Ascending aorta (tissue), 2 donors: ENCODE measurements at regions not wholly inside any gene's neighbourhood (a gene's known extent, or its start where the extent isn't known, plus 50 kb on each side); places are given as distances from the start of the nearest gene placed in this dataset.

Experiments used
- DNase-seq, 2 donors: peaks; one replicate each; pipeline ENCODE4 v3.0.0-alpha.2; 2019; ENCODE audit warnings: low spot score in 2 of 2
- H3K27ac ChIP-seq, 2 donors: fragments of 200-600 bp; sonication (generic); one replicate each; pipeline ENCODE4 v1.5.1; 2016 to 2017; ENCODE audit warnings: mild to moderate bottlenecking in 1 of 2
- H3K27me3 ChIP-seq: fragments of 200-600 bp; sonication (generic); one replicate; pipeline ENCODE4 v1.5.1; 2017
- H3K36me3 ChIP-seq, 2 donors: fragments of 200-600 bp; sonication (generic); one replicate each; pipeline ENCODE4 v1.5.1; 2016
- H3K4me1 ChIP-seq, 2 donors: fragments of 200-600 bp; sonication (generic); one replicate each; pipeline ENCODE4 v1.5.1; 2016 to 2017; ENCODE audit warnings: mild to moderate bottlenecking in 1 of 2
- H3K4me3 ChIP-seq, 2 donors: fragments of 200-600 bp; sonication (generic); one replicate each; pipeline ENCODE4 v1.5.1; 2016 to 2017; ENCODE audit warnings: mild to moderate bottlenecking in 1 of 2
- H3K9me3 ChIP-seq, 2 donors: fragments of 200-600 bp; sonication (generic); one replicate each; pipeline ENCODE4 v1.5.1; 2016
- CTCF ChIP-seq, 3 experiments: fragments of 200-600 bp in 2 of 3; fragments of 450-650 bp in 1 of 3; sonication (generic) in 2 of 3; IDR thresholded peaks; one replicate each; pipeline ENCODE4 v1.5.1; 2016 to 2019; ENCODE audit warnings: antibody characterized with exemption in 3 of 3, mild to moderate bottlenecking in 1 of 3, moderate library complexity in 1 of 3
- intact Hi-C: fragments of 100-400 bp; cut with DNase I; formaldehyde crosslinking; loops from one replicate; pipeline ENCODE4 v1.15.1; 2023

DNA sequence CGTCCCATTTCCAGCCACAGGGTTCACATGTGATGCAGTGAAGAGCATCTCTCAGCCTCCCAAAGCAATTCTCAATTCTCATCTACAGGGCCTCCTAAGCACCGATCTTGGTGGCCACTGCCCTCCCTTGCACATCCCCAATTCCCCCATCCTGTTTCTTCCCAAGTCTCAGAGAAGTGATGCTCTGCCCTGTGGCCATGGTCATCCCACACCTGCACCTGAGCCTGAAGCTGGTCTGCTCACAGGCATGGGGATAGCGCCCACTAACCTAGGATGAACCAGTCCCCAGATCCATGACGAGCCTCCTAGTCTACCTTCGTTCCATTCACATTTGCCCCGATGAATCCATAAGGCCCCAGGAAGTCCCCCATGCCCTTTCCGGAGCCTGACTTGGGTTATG is 201.5 kb downstream of the UACA start:
- no peak overlapping the region for H3K27ac ChIP-seq
- H3K27me3 ChIP-seq = no peaks in the 10 kb centered on the region
- no peaks in the 10 kb centered on the region for H3K4me1 ChIP-seq
- no peak overlapping the region for H3K4me3 ChIP-seq
- no peaks in the 10 kb centered on the region for H3K36me3 ChIP-seq
- no peaks in the 10 kb centered on the region for H3K9me3 ChIP-seq
- peak in 1 of 2 donors; percentile 44 for DNase-seq
- intact Hi-C loops = no loop called here
- no peak for TF ChIP-seq CTCF (IDR thresholded peaks at IDR 0.05)

- DNase-seq = peak in 1 of 2 donors; percentile 44
- no peak for TF ChIP-seq CTCF (IDR thresholded peaks at IDR 0.05)
- intact Hi-C loops = no loop called here
- Histone ChIP-seq H3K9me3 (no peaks in the 10 kb centered on the region), H3K27ac (no peak overlapping the region), H3K4me3 (no peak overlapping the region), H3K36me3 (no peaks in the 10 kb centered on the region), H3K4me1 (no peaks in the 10 kb centered on the region), H3K27me3 (no peaks in the 10 kb centered on the region)
Observed at GRCh38 chr15:70560617-70561328, 202.6 kb downstream of the UACA start.

DNA sequence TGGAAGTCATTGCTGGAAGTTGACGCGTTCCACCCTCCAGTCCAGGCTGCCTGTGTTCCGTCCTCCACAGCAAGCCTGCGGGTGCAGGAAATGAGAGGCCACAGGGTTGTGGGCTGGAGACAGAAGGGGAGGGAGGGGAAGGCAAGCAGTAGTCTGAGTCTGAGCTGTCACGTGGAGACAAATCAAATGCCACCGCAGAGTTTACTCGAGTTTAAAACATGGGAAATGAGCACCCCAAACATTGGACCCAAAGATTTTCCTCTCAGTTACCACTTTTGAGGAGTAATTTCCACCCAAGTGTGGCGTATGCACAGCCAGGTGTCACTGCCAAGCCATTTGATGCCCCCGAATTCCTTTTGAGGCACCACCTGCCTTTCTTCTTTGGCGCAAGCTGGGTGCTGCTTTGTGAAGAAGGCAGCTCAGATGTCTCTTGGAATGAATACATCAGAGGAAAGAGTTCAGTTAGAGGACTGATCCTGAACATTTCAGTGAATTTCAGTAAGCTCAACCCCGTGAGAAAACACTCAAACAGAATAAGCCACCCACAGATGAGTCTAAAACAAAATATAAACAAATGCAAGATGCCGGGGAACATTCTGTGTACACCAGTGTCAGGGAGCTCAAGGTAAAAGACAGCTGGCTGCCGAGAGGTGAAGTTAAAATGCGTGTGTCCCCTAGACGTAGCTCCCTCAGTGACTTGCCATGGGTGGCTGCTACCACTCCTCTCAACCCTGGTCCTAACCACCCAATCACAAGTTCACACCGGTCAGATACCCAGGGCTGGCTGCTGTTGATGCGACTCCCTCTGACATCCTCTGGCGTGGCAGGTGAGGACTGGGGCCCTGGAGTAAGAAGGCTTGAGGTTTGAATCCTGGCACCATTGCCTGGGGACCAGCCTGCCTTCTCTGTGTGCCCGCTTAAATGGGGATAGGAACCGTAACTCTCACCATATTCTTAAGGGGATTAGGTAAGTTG is 203.8 kb downstream of the UACA start:
- DNase-seq = peak; percentile 39 to 69
- Histone ChIP-seq H3K27me3 (no peaks in the 10 kb centered on the region), H3K9me3 (no peaks in the 10 kb centered on the region), H3K4me1 (no peaks in the 10 kb centered on the region), H3K36me3 (no peaks in the 10 kb centered on the region), H3K4me3 (no peak overlapping the region), H3K27ac (no peak overlapping the region)
- TF ChIP-seq CTCF (IDR thresholded peaks at IDR 0.05) = no peak
- intact Hi-C loops = no loop called here

DNA sequence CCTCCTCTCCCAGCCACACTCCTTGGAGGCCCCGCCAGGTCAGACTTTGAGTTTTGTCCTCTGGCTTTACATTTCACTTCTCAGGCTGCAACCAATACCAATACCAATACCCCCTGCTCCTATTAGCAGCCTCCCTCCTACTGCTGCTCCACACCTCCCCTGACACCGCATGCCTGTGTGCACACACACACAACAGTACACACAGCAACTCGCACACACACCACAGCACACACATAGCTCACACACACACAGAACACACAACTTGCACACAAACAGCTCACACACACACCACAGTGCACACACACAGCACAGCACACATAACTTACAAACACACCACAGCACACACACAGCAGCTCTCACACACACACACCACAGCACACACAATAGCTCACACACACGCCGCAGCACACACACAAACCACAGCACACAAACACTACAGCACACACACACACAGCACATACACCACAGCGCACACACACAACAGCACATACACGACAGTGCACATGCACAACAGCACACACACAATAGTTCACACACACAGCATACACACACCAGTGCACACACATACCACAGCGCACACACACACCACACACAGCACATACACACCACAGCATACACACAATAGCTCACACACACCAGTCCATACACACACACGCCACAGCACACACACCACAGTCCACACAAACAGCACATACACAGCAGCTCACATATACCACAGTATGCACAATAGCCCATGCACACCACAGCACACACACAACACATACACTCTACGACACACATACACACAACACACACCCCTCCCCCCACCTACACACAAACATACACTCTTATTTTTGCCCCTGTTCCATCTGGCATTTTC is 204.7 kb downstream of the UACA start:
- intact Hi-C loops = no loop called here
- TF ChIP-seq CTCF (IDR thresholded peaks at IDR 0.05) = no peak
- DNase-seq = peak in 1 of 2 donors; percentile 40
- H3K4me3 ChIP-seq = no peak overlapping the region
- no peak overlapping the region for H3K27ac ChIP-seq
- no peaks in the 10 kb centered on the region for H3K4me1 ChIP-seq
- H3K27me3 ChIP-seq = no peaks in the 10 kb centered on the region
- H3K9me3 ChIP-seq = no peaks in the 10 kb centered on the region
- H3K36me3 ChIP-seq = no peaks in the 10 kb centered on the region

GRCh38 chr15:70557521-70558258 is 205.7 kb downstream of the UACA start:
- no peaks in the 10 kb centered on the region for H3K4me1 ChIP-seq
- H3K36me3 ChIP-seq = no peaks in the 10 kb centered on the region
- peak in 1 of 2 donors; percentile 56 for DNase-seq
- no peaks in the 10 kb centered on the region for H3K27me3 ChIP-seq
- H3K9me3 ChIP-seq = no peaks in the 10 kb centered on the region
- intact Hi-C loops = no loop called here
- H3K27ac ChIP-seq = no peak overlapping the region
- H3K4me3 ChIP-seq = no peak overlapping the region
- TF ChIP-seq CTCF (IDR thresholded peaks at IDR 0.05) = no peak
